SU-DHL-6 (cell line): ENCODE measurements at regions not wholly inside any gene's neighbourhood (a gene's known extent, or its start where the extent isn't known, plus 50 kb on each side); places are given as distances from the start of the nearest gene placed in this dataset.

Experiments
- H2AFZ ChIP-seq: fragments of 200-600 bp; sonication (generic); 2 replicates; pipeline ENCODE4 v1.6.1; 2014; ENCODE audit warnings: low read depth, mild to moderate bottlenecking, moderate library complexity, mixed read lengths, antibody characterized with exemption, low read length; ENCODE audit not compliant: severe bottlenecking
- H3F3A ChIP-seq: fragments of 200-600 bp; shearing (Covaris generic); 2 replicates; pipeline ENCODE4 v1.6.0; 2016; ENCODE audit warnings: antibody characterized with exemption, mild to moderate bottlenecking; ENCODE audit not compliant: insufficient read depth
- H3K27ac ChIP-seq: fragments of 200-600 bp; sonication (generic); 2 replicates; pipeline ENCODE4 v1.5.1; 2016; ENCODE audit warnings: low read depth, mild to moderate bottlenecking, low read length, moderate library complexity, mixed read lengths
- H3K27me3 ChIP-seq: fragments of 200-600 bp; sonication (generic), shearing (Covaris generic); 2 replicates; pipeline ENCODE4 v1.6.0; 2014; ENCODE audit warnings: mild to moderate bottlenecking, low read length
- H3K36me3 ChIP-seq: fragments of 200-600 bp; sonication (generic); 2 replicates; pipeline ENCODE4 v1.6.1; 2014; ENCODE audit warnings: mild to moderate bottlenecking, low read length, mixed read lengths
- H3K4me2 ChIP-seq: fragments of 300-600, 200-600 bp; shearing (Covaris generic), sonication (generic); 2 replicates; pipeline ENCODE4 v1.6.0; 2014; ENCODE audit warnings: low read length, low read depth, mild to moderate bottlenecking; ENCODE audit not compliant: poor library complexity, severe bottlenecking
- H3K4me3 ChIP-seq: fragments of 200-600 bp; sonication (generic); 2 replicates; pipeline ENCODE4 v1.5.1; 2014; ENCODE audit warnings: antibody characterized with exemption, low read length, mild to moderate bottlenecking, mixed read lengths; ENCODE audit not compliant: insufficient read depth, poor library complexity, severe bottlenecking
- H3K79me2 ChIP-seq: fragments of 200-600 bp; sonication (generic); 2 replicates; pipeline ENCODE4 v1.6.1; 2014; ENCODE audit warnings: mild to moderate bottlenecking, low read length, moderate library complexity; ENCODE audit not compliant: insufficient read depth
- H3K9ac ChIP-seq: fragments of 200-600 bp; sonication (generic); 2 replicates; pipeline ENCODE4 v1.7.0; 2014; ENCODE audit warnings: mild to moderate bottlenecking, low read length
- H3K9me2 ChIP-seq: fragments of 200-600 bp; sonication (generic); replicated peaks from 2 replicates; pipeline ENCODE4 v1.6.1; 2014; ENCODE audit warnings: low read length; ENCODE audit not compliant: insufficient read depth
- H3K9me3 ChIP-seq: fragments of 200-600 bp; sonication (generic); 2 replicates; pipeline ENCODE4 v1.6.1; 2014; ENCODE audit warnings: low read length, mixed read lengths; ENCODE audit not compliant: insufficient read depth
- H4K20me1 ChIP-seq: fragments of 200-600 bp; sonication (generic); 2 replicates; pipeline ENCODE4 v1.6.1; 2014; ENCODE audit warnings: low read depth, mild to moderate bottlenecking, antibody characterized with exemption, low read length, moderate library complexity, mixed read lengths
- CTCF ChIP-seq: fragments of 200-600 bp; sonication (generic); IDR thresholded peaks from one replicate; pipeline ENCODE4 v1.5.1; 2017; ENCODE audit warnings: antibody characterized with exemption, mild to moderate bottlenecking, low read length, moderate library complexity; ENCODE audit not compliant: insufficient read depth, poor library complexity, severe bottlenecking
- EZH2phosphoT487 ChIP-seq: fragments of 200-600 bp; sonication (generic), shearing (Covaris generic); conservative IDR thresholded peaks from 2 replicates; pipeline ENCODE4 v1.6.1; 2018; ENCODE audit warnings: mild to moderate bottlenecking, antibody characterized with exemption, low read length, moderate library complexity, mixed read lengths

DNA sequence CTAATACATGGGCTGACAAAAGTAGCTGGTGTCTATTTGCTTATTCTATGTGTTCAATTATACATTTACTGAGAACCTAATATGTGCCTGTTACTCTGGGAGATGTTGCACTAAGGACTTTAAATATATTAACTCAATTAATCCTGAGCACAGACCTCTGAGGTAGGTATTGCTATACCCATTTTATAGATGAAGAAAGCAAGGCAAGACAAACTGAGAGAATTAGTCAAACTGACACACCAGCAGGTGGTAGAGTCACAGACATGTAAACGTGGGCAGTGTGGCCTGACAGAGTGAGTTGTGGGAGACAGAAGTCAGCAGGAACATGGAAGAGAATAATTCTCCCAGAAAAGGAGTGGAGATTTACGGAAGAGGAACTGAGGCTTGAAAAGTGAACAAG, 428.9 kb downstream of the LPIN1 start:
- no peaks in the 10 kb centered on the region for H3K36me3 ChIP-seq
- no peak overlapping the region for H3K27ac ChIP-seq
- no peak for TF ChIP-seq CTCF
- no peak overlapping the region for H3K4me2 ChIP-seq
- no peak overlapping the region for H3K9ac ChIP-seq
- H3K9me2 ChIP-seq, result no peaks in the 10 kb centered on the region
- no peak overlapping the region for H3K4me3 ChIP-seq
- H4K20me1 ChIP-seq, result no peaks in the 10 kb centered on the region
- H3F3A ChIP-seq, result no peaks in the 10 kb centered on the region
- H3K27me3 ChIP-seq, result no peaks in the 10 kb centered on the region
- H2AFZ ChIP-seq, result no peak overlapping the region
- no peaks in the 10 kb centered on the region for H3K9me3 ChIP-seq
- H3K79me2 ChIP-seq, result no peaks in the 10 kb centered on the region

DNA sequence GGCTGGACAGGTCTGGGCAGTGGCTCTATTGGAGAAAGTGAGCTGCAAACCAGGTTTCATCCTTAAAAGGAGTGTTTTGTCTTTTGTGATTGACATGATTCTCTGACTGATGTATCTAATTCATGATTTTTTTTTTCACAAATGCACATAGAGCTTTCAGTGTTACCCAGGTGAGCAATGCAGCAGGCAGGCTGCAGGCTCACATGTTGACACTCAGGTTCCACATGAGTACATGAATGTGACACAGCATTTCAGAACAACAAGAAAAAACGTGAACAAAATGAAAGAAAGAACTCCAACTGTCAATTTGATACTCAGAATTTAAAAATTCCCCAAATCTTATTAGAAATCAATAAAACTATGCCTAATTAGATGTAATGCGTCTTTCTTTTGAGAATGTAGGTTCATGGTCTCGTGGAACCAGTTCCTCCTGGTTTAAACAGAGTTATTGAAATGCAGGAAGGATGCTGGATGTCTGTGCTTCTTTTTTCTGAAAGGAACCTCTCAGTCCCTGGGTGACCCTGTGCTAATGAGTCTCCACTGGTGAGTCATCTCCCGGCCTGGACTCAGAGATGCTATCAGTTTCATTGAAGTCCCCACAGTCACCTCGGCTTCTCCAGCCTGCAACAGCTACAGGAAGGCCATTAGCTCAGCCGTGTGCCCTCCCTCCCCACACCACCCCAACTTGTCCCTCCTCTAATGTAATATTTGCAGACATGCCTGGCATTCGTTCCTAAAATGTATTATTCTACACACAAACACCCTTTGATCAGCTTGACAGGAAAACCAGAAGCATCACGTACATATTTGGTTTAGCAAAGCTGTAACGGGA, 430.4 kb downstream of the LPIN1 start:
- Histone ChIP-seq H3F3A (no peaks in the 10 kb centered on the region), H3K79me2 (no peaks in the 10 kb centered on the region), H3K27ac (no peak overlapping the region), H3K4me3 (no peak overlapping the region), H3K9me2 (no peaks in the 10 kb centered on the region), H3K9me3 (no peaks in the 10 kb centered on the region), H2AFZ (no peak overlapping the region), H3K27me3 (no peaks in the 10 kb centered on the region), H3K9ac (no peak overlapping the region), H3K4me2 (no peak overlapping the region), H3K36me3 (no peaks in the 10 kb centered on the region), H4K20me1 (no peaks in the 10 kb centered on the region)
- TF ChIP-seq EZH2phosphoT487, result no peak
- TF ChIP-seq CTCF, result no peak

- Histone ChIP-seq H3K9ac (no peak overlapping the region), H3K4me3 (no peak overlapping the region), H3F3A (no peaks in the 10 kb centered on the region), H3K27me3 (no peaks in the 10 kb centered on the region), H3K9me2 (no peaks in the 10 kb centered on the region), H3K36me3 (no peaks in the 10 kb centered on the region), H3K9me3 (no peaks in the 10 kb centered on the region), H3K27ac (no peak overlapping the region), H4K20me1 (no peaks in the 10 kb centered on the region), H3K4me2 (no peak overlapping the region), H2AFZ (no peak overlapping the region), H3K79me2 (no peaks in the 10 kb centered on the region)
- TF ChIP-seq EZH2phosphoT487 (no peak), CTCF (no peak)
These were observed 431.2 kb downstream of the LPIN1 start for GRCh38 chr2:12177455-12178288.
